ENCODE measurements at regions not wholly inside any gene's neighbourhood (a gene's known extent, or its start where the extent isn't known, plus 50 kb on each side); places are given as distances from the start of the nearest gene placed in this dataset.

- TF ChIP-seq FOSL1 (IDR thresholded peaks at IDR 0.05; ENCODE audit: low read depth) = no peak
- TF ChIP-seq POLR2A (IDR thresholded peaks at IDR 0.05; ENCODE audit: borderline replicate concordance, extremely low read depth, insufficient read depth, insufficient read length) = no peak
- no peak for TF ChIP-seq TCF7L2 (IDR thresholded peaks at IDR 0.05; ENCODE audit: borderline replicate concordance, extremely low read depth, insufficient read depth, insufficient read length)
- TF ChIP-seq EZH2 (IDR thresholded peaks at IDR 0.05) = no peak
- no peak for TF ChIP-seq SIN3A (IDR thresholded peaks at IDR 0.05; ENCODE audit: low read depth)
- no peak for TF ChIP-seq ATF3 (IDR thresholded peaks at IDR 0.05)
- no peak for TF ChIP-seq JUND (IDR thresholded peaks at IDR 0.05)
- TF ChIP-seq ZFX (IDR thresholded peaks at IDR 0.05) = no peak
- TF ChIP-seq CEBPB (IDR thresholded peaks at IDR 0.05; ENCODE audit: low read depth) = no peak
- TF ChIP-seq, protein P1, sequence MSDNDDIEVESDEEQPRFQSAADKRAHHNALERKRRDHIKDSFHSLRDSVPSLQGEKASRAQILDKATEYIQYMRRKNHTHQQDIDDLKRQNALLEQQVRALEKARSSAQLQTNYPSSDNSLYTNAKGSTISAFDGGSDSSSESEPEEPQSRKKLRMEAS (IDR thresholded peaks at IDR 0.05) = no peak
- TF ChIP-seq EGR1 (IDR thresholded peaks at IDR 0.05; ENCODE audit: low read depth) = no peak
- no peak for TF ChIP-seq RAD21 (IDR thresholded peaks at IDR 0.05; ENCODE audit: low read depth)
- TF ChIP-seq, protein P2, sequence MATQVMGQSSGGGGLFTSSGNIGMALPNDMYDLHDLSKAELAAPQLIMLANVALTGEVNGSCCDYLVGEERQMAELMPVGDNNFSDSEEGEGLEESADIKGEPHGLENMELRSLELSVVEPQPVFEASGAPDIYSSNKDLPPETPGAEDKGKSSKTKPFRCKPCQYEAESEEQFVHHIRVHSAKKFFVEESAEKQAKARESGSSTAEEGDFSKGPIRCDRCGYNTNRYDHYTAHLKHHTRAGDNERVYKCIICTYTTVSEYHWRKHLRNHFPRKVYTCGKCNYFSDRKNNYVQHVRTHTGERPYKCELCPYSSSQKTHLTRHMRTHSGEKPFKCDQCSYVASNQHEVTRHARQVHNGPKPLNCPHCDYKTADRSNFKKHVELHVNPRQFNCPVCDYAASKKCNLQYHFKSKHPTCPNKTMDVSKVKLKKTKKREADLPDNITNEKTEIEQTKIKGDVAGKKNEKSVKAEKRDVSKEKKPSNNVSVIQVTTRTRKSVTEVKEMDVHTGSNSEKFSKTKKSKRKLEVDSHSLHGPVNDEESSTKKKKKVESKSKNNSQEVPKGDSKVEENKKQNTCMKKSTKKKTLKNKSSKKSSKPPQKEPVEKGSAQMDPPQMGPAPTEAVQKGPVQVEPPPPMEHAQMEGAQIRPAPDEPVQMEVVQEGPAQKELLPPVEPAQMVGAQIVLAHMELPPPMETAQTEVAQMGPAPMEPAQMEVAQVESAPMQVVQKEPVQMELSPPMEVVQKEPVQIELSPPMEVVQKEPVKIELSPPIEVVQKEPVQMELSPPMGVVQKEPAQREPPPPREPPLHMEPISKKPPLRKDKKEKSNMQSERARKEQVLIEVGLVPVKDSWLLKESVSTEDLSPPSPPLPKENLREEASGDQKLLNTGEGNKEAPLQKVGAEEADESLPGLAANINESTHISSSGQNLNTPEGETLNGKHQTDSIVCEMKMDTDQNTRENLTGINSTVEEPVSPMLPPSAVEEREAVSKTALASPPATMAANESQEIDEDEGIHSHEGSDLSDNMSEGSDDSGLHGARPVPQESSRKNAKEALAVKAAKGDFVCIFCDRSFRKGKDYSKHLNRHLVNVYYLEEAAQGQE (IDR thresholded peaks at IDR 0.05; ENCODE audit: low read depth) = no peak
- TF ChIP-seq SRF (IDR thresholded peaks at IDR 0.05; ENCODE audit: low read depth) = no peak
- Histone ChIP-seq H4K20me1 (ENCODE audit: insufficient read depth) (no peaks in the 10 kb centered on the region), H3K79me2 (ENCODE audit: insufficient read depth, low read length) (no peaks in the 10 kb centered on the region), H3K9me2 (ENCODE audit: insufficient read depth) (no peaks in the 10 kb centered on the region; the same call in 1 of the 2 replicates), H3K36me3 (ENCODE audit: control insufficient read depth in 1 of 2, insufficient read depth in 2 of 2, low read length in 2 of 2) (no peaks in the 10 kb centered on the region), H3K27me3 (ENCODE audit: insufficient read depth, low read length) (no peaks in the 10 kb centered on the region), H3K9ac (ENCODE audit: low read length) (no peak overlapping the region), H3K27ac (ENCODE audit: low read depth, low read length) (no peak overlapping the region), H3K4me1 (ENCODE audit: control insufficient read depth in 1 of 2, insufficient read depth in 2 of 2, low read length in 2 of 2) (no peaks in the 10 kb centered on the region), H3K4me3 (replicated peaks in 1 of 2; ENCODE audit: low read depth in 1 of 2, low read length in 2 of 2) (no peak overlapping the region), H2AFZ (ENCODE audit: low read depth, low read length, poor library complexity, severe bottlenecking) (no peak overlapping the region), H3K9me3 (ENCODE audit: control insufficient read depth in 1 of 2, insufficient read depth in 1 of 2, low read depth in 1 of 2, low read length in 2 of 2) (no peaks in the 10 kb centered on the region), H3K4me2 (ENCODE audit: low read length) (no peak overlapping the region)
- no TSS peak for BruUV-seq (replicated peaks)
- ATAC-seq (no peak), DNase-seq (ENCODE audit: low read depth, low spot score) (no peak)
- POLR2A ChIA-PET = no interaction called here
- RAD21 ChIA-PET (ENCODE audit: low non-redundant PET in 1 of 2, low total read pairs in 2 of 2, uncharacterized antibody in 2 of 2, unreplicated experiment in 2 of 2) = no interaction called here
- CTCF ChIA-PET = no interaction called here
- intact Hi-C loops (cut with micrococcal nuclease) = no loop called here
Observed at GRCh38 chr2:192957425-192957824, 762.7 kb upstream of the TMEFF2 start.

All from HCT116 (cell line).